SK-N-MC (cell line): ENCODE measurements at regions not wholly inside any gene's neighbourhood (a gene's known extent, or its start where the extent isn't known, plus 50 kb on each side); places are given as distances from the start of the nearest gene placed in this dataset.

Source experiments
- EZH2 ChIP-seq: fragments of 200-600 bp; sonication (generic); IDR thresholded peaks from one replicate; pipeline ENCODE4 v1.6.1; 2017; ENCODE audit warnings: antibody characterized with exemption
- FOXP2 ChIP-seq: optimal IDR thresholded peaks from 2 replicates; pipeline ENCODE3; 2011; ENCODE audit warnings: mild to moderate bottlenecking, moderate library complexity; ENCODE audit not compliant: insufficient read depth; ENCODE audit errors: extremely low read length, control extremely low read depth
- POLR2AphosphoS5 ChIP-seq: IDR thresholded peaks from 2 replicates; pipeline ENCODE4 v1.6.1; 2012; ENCODE audit warnings: mild to moderate bottlenecking, low read depth, low read length, borderline replicate concordance

DNA sequence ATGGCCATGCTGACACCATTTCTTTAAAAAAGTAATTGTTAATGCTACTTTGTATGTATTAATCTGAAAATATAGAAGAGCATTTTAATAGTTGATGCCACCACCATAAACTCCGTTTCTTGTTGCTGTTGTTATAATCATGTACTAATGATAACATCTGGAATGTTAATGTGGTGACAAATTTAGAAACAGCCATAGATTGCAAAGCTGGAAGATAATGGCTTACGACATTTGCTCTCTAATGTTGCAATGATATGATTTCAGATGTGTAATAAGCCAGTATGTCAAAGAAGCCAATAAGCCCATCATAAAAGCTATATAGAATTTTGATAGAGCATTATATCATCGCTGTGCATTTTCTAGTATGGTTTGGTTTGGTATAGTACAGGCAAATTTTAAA, 579.4 kb upstream of the ZFP42 start:
- TF ChIP-seq EZH2 (no peak), POLR2AphosphoS5 (no peak), FOXP2 (no peak)
